ENCODE measurements at regions not wholly inside any gene's neighbourhood (a gene's known extent, or its start where the extent isn't known, plus 50 kb on each side); places are given as distances from the start of the nearest gene placed in this dataset.

GRCh38 chr10:52672880-52673279, 99.7 kb downstream of the MBL2 start:
- no peak for TF ChIP-seq CTCF (optimal IDR thresholded peaks at IDR 0.05 in 1 of 3, IDR thresholded peaks at IDR 0.05 in 1 of 3, conservative IDR thresholded peaks at IDR 0.05 in 1 of 3; ENCODE audit: extremely low read depth in 1 of 3, insufficient read depth in 2 of 3, low read length in 3 of 3)
- no peak for TF ChIP-seq EZH2 (IDR thresholded peaks at IDR 0.05; ENCODE audit: low read length)

Measured in keratinocyte (primary cell).